ENCODE measurements at regions not wholly inside any gene's neighbourhood (a gene's known extent, or its start where the extent isn't known, plus 50 kb on each side); places are given as distances from the start of the nearest gene placed in this dataset.

DNA sequence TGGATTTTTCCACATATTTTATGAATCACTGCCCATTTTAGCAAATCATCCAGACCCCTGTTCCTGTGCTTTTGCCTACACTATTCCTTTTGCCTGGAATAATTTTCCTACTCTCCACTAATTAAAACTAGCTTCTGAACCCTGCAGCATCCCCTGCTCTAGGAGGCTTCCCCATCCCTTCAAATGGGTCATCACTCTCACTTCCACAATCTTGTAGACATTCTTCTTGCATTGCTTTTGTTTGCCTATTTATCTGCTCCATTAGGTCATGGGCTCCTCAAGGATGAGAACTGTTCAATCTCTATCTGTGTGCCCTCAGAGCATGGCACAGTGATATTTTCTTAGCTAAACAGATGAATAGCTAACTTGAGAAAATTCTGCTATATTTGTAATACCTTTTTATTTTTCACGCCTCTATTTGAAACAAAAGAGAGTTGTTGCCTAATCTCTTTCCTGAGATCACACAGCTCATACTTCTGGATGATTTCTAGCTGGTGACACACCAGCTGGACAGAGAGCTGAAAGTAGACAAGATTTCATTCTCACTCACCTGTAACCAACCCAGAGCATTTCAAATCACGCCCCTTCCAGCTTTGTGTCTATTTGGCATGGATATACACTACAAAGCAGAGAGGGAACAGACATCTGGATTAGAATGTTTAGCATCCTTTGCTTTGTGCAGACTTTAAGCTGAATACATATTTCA lies 466.0 kb downstream of the FOXO1 start:
- Histone ChIP-seq H3K27me3 (replicated peaks; ENCODE audit: insufficient read depth) (no peaks in the 10 kb centered on the region), H3K9me3 (no peaks in the 10 kb centered on the region), H3K4me1 (replicated peaks) (no peaks in the 10 kb centered on the region), H3K27ac (no peak overlapping the region), H3K4me3 (no peak overlapping the region), H3K36me3 (no peaks in the 10 kb centered on the region)
- 93% methylated on average over 2 of the region's 2 CpGs for WGBS
- DNase-seq (ENCODE audit: low spot score) = no peak
- TF ChIP-seq CTCF (IDR thresholded peaks at IDR 0.05) (no peak), POLR2A (IDR thresholded peaks at IDR 0.05) (no peak)
- intact Hi-C loops (cut with DNase I) = no loop called here

- no peak overlapping the region for H3K4me3 ChIP-seq
- no peak for DNase-seq (ENCODE audit: low spot score)
- H3K27ac ChIP-seq = no peak overlapping the region
- no peaks in the 10 kb centered on the region for H3K27me3 ChIP-seq (replicated peaks; ENCODE audit: insufficient read depth)
- no peaks in the 10 kb centered on the region for H3K4me1 ChIP-seq (replicated peaks)
- TF ChIP-seq POLR2A (IDR thresholded peaks at IDR 0.05) (no peak), POLR2AphosphoS5 (IDR thresholded peaks at IDR 0.05) (no peak)
- H3K36me3 ChIP-seq = no peaks in the 10 kb centered on the region
- intact Hi-C loops (cut with DNase I) = no loop called here
- no peaks in the 10 kb centered on the region for H3K9me3 ChIP-seq
- 84% methylated on average over 1 of the region's 1 CpG for WGBS
Observed at GRCh38 chr13:40204246-40204645, 462.2 kb downstream of the FOXO1 start.

DNA sequence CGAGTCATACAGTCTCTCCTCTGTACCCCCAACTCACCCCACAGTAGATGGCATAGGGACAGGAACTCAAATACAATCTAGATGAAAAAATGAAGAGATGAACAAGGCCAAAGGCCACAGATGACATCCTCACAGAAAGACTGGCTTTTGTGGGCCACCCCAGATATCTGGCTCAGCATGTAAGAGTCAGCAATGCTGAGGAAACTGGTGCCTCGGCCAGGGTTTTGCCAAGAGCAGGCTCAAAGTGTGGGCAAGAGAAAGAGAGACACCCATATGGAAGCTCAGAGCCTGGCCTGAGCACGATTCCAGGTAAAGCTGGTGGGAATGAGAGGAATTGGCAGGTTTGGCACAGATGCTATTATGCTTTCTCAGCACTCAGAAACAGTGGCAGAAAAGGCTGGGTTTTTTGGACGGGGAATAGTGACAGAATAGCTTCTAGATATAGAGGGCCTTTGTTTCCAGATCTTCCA lies 460.6 kb downstream of the FOXO1 start:
- Histone ChIP-seq H3K9me3 (no peaks in the 10 kb centered on the region), H3K27me3 (replicated peaks; ENCODE audit: insufficient read depth) (no peaks in the 10 kb centered on the region), H3K27ac (no peak overlapping the region), H3K4me3 (no peak overlapping the region), H3K36me3 (no peaks in the 10 kb centered on the region), H3K4me1 (replicated peaks) (no peaks in the 10 kb centered on the region)
- DNase-seq (ENCODE audit: low spot score) = no peak
- no peak for TF ChIP-seq POLR2A (IDR thresholded peaks at IDR 0.05)
- no peak for TF ChIP-seq CTCF (IDR thresholded peaks at IDR 0.05)
- no peak for TF ChIP-seq POLR2AphosphoS5 (IDR thresholded peaks at IDR 0.05)
- intact Hi-C loops (cut with DNase I) = no loop called here
- 55% methylated on average over 4 of the region's 4 CpGs for WGBS

DNA sequence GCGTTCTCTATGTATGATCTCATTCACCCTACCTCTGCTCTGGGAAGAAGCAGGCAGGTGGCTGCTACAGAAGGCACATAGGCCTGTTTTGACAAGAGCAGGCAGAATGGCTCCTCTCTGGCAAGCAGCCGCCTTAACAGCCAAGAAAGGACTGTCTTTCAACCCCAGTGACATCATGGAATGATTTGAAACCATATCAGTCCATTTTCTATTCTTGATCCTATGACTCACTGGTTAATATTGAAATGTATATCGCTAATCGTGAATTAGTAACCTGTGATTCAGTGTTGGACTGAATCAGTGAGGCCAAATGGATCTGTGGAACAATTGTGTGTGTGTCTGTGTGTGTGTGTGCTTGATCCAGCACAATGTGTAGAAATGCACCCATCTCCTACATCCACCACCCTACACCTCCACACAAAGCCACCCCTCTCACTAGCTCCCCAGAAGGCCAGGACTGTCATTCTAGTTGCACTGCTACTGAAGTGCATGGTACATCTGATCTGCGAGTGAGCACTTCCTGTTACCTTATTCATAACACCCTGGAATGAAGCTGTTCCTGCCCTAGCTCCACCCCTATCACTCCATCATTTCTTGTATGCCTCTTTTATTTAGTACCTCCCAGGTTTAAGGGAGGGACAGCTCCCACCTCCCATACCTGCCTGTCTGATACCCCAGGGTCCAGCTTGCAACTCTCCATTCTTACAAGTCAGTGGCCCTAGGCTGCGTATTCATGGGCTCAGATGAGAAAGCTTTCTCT lies 460.0 kb downstream of the FOXO1 start:
- Histone ChIP-seq H3K4me1 (replicated peaks) (no peaks in the 10 kb centered on the region), H3K27ac (no peak overlapping the region), H3K4me3 (no peak overlapping the region), H3K36me3 (no peaks in the 10 kb centered on the region), H3K27me3 (replicated peaks; ENCODE audit: insufficient read depth) (no peaks in the 10 kb centered on the region), H3K9me3 (no peaks in the 10 kb centered on the region)
- DNase-seq (ENCODE audit: low spot score) = no peak
- 54% methylated on average over 6 of the region's 6 CpGs for WGBS
- TF ChIP-seq POLR2AphosphoS5 (IDR thresholded peaks at IDR 0.05) = no peak
- no peak for TF ChIP-seq CTCF (IDR thresholded peaks at IDR 0.05)
- no peak for TF ChIP-seq POLR2A (IDR thresholded peaks at IDR 0.05)
- intact Hi-C loops (cut with DNase I) = no loop called here

DNA sequence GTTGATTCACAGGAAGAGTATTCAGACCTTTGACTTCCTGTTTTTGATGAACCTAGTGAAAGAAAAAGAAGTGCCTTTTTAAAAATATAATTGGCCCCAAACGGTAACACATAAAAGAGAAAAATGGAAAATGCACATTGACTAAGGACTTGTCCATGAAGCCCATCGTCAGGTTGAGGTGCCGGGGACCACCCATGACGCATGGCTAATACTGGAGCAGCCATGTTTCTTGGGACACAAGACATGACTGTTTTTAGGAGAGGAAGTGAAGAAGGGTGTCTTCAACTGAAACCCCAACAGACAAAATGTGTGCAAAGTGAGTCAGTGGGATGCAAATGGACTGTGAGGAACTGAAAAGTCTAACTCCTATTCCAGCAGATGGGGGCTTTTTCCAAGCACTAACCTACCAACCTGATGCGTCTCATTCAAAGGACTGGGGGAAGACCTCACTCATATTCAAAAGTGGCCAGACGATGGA lies 459.4 kb downstream of the FOXO1 start:
- Histone ChIP-seq H3K9me3 (no peaks in the 10 kb centered on the region), H3K4me1 (replicated peaks) (no peaks in the 10 kb centered on the region), H3K27ac (no peak overlapping the region), H3K36me3 (no peaks in the 10 kb centered on the region), H3K27me3 (replicated peaks; ENCODE audit: insufficient read depth) (no peaks in the 10 kb centered on the region), H3K4me3 (no peak overlapping the region)
- intact Hi-C loops (cut with DNase I) = no loop called here
- no peak for DNase-seq (ENCODE audit: low spot score)
- WGBS = 87% methylated on average over 6 of the region's 6 CpGs
- no peak for TF ChIP-seq CTCF (IDR thresholded peaks at IDR 0.05)
- TF ChIP-seq POLR2A (IDR thresholded peaks at IDR 0.05) = no peak
- TF ChIP-seq POLR2AphosphoS5 (IDR thresholded peaks at IDR 0.05) = no peak
